Erythroblast (primary cell): ENCODE measurements at regions not wholly inside any gene's neighbourhood (a gene's known extent, or its start where the extent isn't known, plus 50 kb on each side); places are given as distances from the start of the nearest gene placed in this dataset.

Experiments
- GATA1 ChIP-seq: IDR thresholded peaks from 2 replicates; pipeline ENCODE4 v1.6.1; 2011; ENCODE audit warnings: low read depth, mild to moderate bottlenecking, control low read depth, low read length, moderate library complexity
- POLR2A ChIP-seq: IDR thresholded peaks from 2 replicates; pipeline ENCODE4 v1.6.1; 2011; ENCODE audit warnings: mild to moderate bottlenecking, low read length

- TF ChIP-seq POLR2A (no peak), GATA1 (no peak)
Observed at GRCh38 chr4:99759346-99759984, 57.2 kb upstream of the DAPP1 start.
